Ovary (tissue), 3 donors: ENCODE measurements at regions not wholly inside any gene's neighbourhood (a gene's known extent, or its start where the extent isn't known, plus 50 kb on each side); places are given as distances from the start of the nearest gene placed in this dataset.

ENCODE experiments used
- CTCF ChIP-seq, 3 donors: fragments of 450-650 bp in 2 of 3; fragments of 200-600 bp in 1 of 3; IDR thresholded peaks; one replicate each; pipeline versions ENCODE4 v1.5.1 to v1.8.0; 2016 to 2022; ENCODE audit warnings: antibody characterized with exemption in 3 of 3, mild to moderate bottlenecking in 1 of 3
- POLR2A ChIP-seq: fragments of 450-650 bp; IDR thresholded peaks from one replicate; pipeline ENCODE4 v1.6.1; 2017; ENCODE audit warnings: antibody characterized with exemption, mild to moderate bottlenecking, moderate library complexity
- donor health status: DM: no; HTN: no; CAD: no.

GRCh38 chr11:103735497-103736032, 300.9 kb upstream of the DDI1 start:
- TF ChIP-seq CTCF (IDR thresholded peaks at IDR 0.05) = no peak
- TF ChIP-seq POLR2A = no peak
